DOHH2 (cell line): ENCODE measurements at regions not wholly inside any gene's neighbourhood (a gene's known extent, or its start where the extent isn't known, plus 50 kb on each side); places are given as distances from the start of the nearest gene placed in this dataset.

Experiments used
- H3F3A ChIP-seq: fragments of 200-600 bp; sonication (generic), shearing (Covaris generic); 2 replicates; pipeline ENCODE4 v1.6.0; 2016; ENCODE audit warnings: antibody characterized with exemption, mild to moderate bottlenecking; ENCODE audit not compliant: control insufficient read depth, insufficient read depth
- H3K27ac ChIP-seq: fragments of 200-600 bp; sonication (generic); 2 replicates; pipeline ENCODE4 v1.5.1; 2014; ENCODE audit warnings: low read depth, mild to moderate bottlenecking, low read length, moderate library complexity
- H3K27me3 ChIP-seq: fragments of 200-600 bp; sonication (generic); 2 replicates; pipeline ENCODE4 v1.6.1; 2014; ENCODE audit warnings: mild to moderate bottlenecking, low read length, mixed read lengths; ENCODE audit not compliant: control insufficient read depth
- H3K36me3 ChIP-seq: fragments of 200-600 bp; sonication (generic); 2 replicates; pipeline ENCODE4 v1.6.1; 2014; ENCODE audit warnings: mild to moderate bottlenecking, low read length, moderate library complexity, mixed read lengths; ENCODE audit not compliant: control insufficient read depth
- H3K4me1 ChIP-seq: fragments of 200-600 bp; sonication (generic); 2 replicates; pipeline ENCODE4 v1.6.1; 2014; ENCODE audit warnings: mild to moderate bottlenecking, low read length, mixed read lengths; ENCODE audit not compliant: control insufficient read depth
- H3K4me2 ChIP-seq: fragments of 200-600 bp; sonication (generic); 2 replicates; pipeline ENCODE4 v1.6.0; 2014; ENCODE audit warnings: mild to moderate bottlenecking, low read length, moderate library complexity
- H3K4me3 ChIP-seq: fragments of 200-600 bp; sonication (generic); 2 replicates; pipeline ENCODE4 v1.5.1; 2014; ENCODE audit warnings: mild to moderate bottlenecking, low read length, mixed read lengths
- H3K79me2 ChIP-seq: fragments of 200-600 bp; sonication (generic); 2 replicates; pipeline ENCODE4 v1.6.1; 2014; ENCODE audit warnings: mild to moderate bottlenecking, low read length, mixed read lengths; ENCODE audit not compliant: control insufficient read depth
- H3K9me2 ChIP-seq: fragments of 200-600 bp; sonication (generic); replicated peaks from 2 replicates; pipeline ENCODE4 v1.6.1; 2014; ENCODE audit warnings: mild to moderate bottlenecking, low read length, mixed read lengths; ENCODE audit not compliant: control insufficient read depth
- H3K9me3 ChIP-seq: fragments of 200-600 bp; sonication (generic); 2 replicates; pipeline ENCODE4 v1.6.1; 2014; ENCODE audit warnings: antibody characterized with exemption, low read length, mixed read lengths; ENCODE audit not compliant: control insufficient read depth, insufficient read depth
- H4K20me1 ChIP-seq: fragments of 200-600 bp; sonication (generic); 2 replicates; pipeline ENCODE4 v1.6.0; 2014; ENCODE audit warnings: low read depth, mild to moderate bottlenecking, antibody characterized with exemption, low read length, moderate library complexity; ENCODE audit not compliant: control insufficient read depth, insufficient read depth
- EZH2phosphoT487 ChIP-seq: fragments of 200-600 bp; sonication (generic); IDR thresholded peaks from 2 replicates; pipeline ENCODE4 v1.6.1; 2017; ENCODE audit warnings: borderline replicate concordance, mild to moderate bottlenecking, antibody characterized with exemption, low read length, moderate library complexity, mixed read lengths
- TF ChIP-seq, protein P1 (sequence below): fragments of 200-600 bp; sonication (generic); IDR thresholded peaks from one replicate; pipeline ENCODE4 v1.5.1; 2014; ENCODE audit warnings: antibody characterized with exemption, mild to moderate bottlenecking, low read depth, low read length; ENCODE audit not compliant: poor library complexity, severe bottlenecking

GRCh38 chr6:139996253-139996834, 621.9 kb upstream of the CITED2 start:
- Histone ChIP-seq H3K9me3 (no peaks in the 10 kb centered on the region), H3K27me3 (no peaks in the 10 kb centered on the region), H3K27ac (no peak overlapping the region), H3K4me2 (no peak overlapping the region), H3K36me3 (no peaks in the 10 kb centered on the region), H3K4me1 (no peaks in the 10 kb centered on the region), H4K20me1 (no peaks in the 10 kb centered on the region), H3F3A (no peaks in the 10 kb centered on the region), H3K79me2 (no peaks in the 10 kb centered on the region), H3K4me3 (no peak overlapping the region), H3K9me2 (no peaks in the 10 kb centered on the region)
- TF ChIP-seq EZH2phosphoT487, result no peak
- TF ChIP-seq, protein P1, sequence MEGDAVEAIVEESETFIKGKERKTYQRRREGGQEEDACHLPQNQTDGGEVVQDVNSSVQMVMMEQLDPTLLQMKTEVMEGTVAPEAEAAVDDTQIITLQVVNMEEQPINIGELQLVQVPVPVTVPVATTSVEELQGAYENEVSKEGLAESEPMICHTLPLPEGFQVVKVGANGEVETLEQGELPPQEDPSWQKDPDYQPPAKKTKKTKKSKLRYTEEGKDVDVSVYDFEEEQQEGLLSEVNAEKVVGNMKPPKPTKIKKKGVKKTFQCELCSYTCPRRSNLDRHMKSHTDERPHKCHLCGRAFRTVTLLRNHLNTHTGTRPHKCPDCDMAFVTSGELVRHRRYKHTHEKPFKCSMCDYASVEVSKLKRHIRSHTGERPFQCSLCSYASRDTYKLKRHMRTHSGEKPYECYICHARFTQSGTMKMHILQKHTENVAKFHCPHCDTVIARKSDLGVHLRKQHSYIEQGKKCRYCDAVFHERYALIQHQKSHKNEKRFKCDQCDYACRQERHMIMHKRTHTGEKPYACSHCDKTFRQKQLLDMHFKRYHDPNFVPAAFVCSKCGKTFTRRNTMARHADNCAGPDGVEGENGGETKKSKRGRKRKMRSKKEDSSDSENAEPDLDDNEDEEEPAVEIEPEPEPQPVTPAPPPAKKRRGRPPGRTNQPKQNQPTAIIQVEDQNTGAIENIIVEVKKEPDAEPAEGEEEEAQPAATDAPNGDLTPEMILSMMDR, result no peak

- Histone ChIP-seq H3K36me3 (no peaks in the 10 kb centered on the region), H3K4me1 (no peaks in the 10 kb centered on the region), H3F3A (no peaks in the 10 kb centered on the region), H4K20me1 (no peaks in the 10 kb centered on the region), H3K79me2 (no peaks in the 10 kb centered on the region), H3K4me3 (no peak overlapping the region), H3K27me3 (no peaks in the 10 kb centered on the region), H3K27ac (no peak overlapping the region), H3K9me3 (no peaks in the 10 kb centered on the region), H3K9me2 (no peaks in the 10 kb centered on the region), H3K4me2 (no peak overlapping the region)
- TF ChIP-seq, protein P1, result no peak
- TF ChIP-seq EZH2phosphoT487, result no peak
Observed at GRCh38 chr6:139994998-139995397, 620.5 kb upstream of the CITED2 start.

DNA sequence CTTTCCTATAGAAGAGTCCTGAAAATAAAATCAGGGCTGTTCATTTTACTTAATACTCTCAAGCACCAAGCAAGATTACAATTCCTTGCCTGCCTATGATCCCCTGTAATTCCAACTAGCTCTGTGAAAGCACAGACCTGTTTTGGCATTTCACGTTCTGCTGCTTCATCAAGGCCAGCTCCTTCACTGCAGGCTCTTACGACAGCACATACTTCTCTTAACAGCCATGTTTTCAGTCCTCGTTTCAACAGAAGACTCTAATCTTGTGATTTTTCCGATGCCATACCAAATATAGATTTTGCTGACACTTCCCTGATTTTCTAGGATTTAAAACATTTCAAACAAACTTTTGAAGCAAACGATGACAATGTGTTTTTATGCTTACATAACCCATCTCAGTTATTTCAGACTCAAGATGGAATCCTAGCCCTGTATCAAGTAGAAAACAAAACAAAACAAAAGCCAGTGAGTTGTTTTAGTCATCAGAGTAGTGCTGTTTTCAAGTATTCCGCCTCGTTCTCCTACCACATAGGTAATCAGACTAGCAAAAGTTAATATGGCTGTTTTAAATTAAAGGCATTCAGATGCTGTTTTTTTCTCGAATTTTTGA, 616.5 kb upstream of the CITED2 start:
- TF ChIP-seq EZH2phosphoT487, result no peak
- TF ChIP-seq, protein P1, result no peak
- Histone ChIP-seq H3F3A (no peaks in the 10 kb centered on the region), H3K9me2 (no peaks in the 10 kb centered on the region), H3K4me3 (no peak overlapping the region), H4K20me1 (no peaks in the 10 kb centered on the region), H3K36me3 (no peaks in the 10 kb centered on the region), H3K9me3 (no peaks in the 10 kb centered on the region), H3K4me1 (no peaks in the 10 kb centered on the region), H3K27ac (no peak overlapping the region), H3K79me2 (no peaks in the 10 kb centered on the region), H3K4me2 (no peak overlapping the region), H3K27me3 (no peaks in the 10 kb centered on the region)
